Activated CD4-positive, alpha-beta T cell treated with anti-CD3 and anti-CD28 coated beads, Interleukin-2, amount 50 U/mL, for 16 hours (primary cell): ENCODE measurements at regions not wholly inside any gene's neighbourhood (a gene's known extent, or its start where the extent isn't known, plus 50 kb on each side); places are given as distances from the start of the nearest gene placed in this dataset.

Source experiments
- DNase-seq: peaks from one replicate; pipeline ENCODE4 v3.0.0-alpha.2; 2020

- DNase-seq = no peak
These were observed 173.7 kb downstream of the ZBTB18 start for GRCh38 chr1:244224487-244225430.

DNA sequence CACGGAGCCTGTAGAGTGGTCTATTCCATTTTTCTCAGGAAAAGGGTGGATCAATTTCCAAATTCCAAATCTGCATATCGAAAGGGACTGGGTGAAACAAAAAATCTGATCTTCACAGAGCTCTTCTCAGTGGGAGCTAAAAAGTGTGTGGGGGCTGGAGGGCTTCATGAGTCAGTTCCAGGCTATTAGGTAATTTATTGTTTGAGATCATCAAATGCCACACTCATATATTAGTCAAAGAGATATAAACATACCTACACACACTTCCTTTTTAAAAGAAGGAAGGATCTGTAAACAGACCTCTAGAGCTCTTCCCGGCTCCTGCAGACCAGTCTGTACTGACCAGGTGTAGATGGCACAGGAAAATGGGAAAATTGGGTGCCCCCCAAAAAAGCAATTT is 175.4 kb downstream of the ZBTB18 start:
- DNase-seq = no peak

DNA sequence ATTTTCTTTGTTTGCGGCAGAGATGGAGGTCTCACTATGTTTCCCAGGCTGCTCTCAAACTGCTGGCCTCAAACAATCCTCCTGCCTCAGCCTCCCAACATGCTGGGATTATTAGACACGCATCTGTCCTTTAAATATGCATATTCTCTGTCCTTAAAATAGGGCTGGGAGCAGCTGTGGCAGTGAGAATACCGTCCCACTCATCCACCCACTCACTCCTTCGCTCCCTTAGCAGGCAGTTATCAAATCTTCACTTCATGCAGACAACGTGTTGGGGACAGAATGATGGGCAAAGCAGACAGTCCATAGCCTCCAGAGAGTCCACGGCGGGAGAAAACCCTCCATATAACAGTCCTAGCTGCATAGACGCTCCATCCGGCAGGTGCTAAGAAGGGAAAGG is 179.4 kb downstream of the ZBTB18 start:
- no peak for DNase-seq

GRCh38 chr1:244231193-244231571 is 180.1 kb downstream of the ZBTB18 start:
- DNase-seq = no peak

GRCh38 chr1:244231572-244232315 is 180.7 kb downstream of the ZBTB18 start:
- no peak for DNase-seq

DNA sequence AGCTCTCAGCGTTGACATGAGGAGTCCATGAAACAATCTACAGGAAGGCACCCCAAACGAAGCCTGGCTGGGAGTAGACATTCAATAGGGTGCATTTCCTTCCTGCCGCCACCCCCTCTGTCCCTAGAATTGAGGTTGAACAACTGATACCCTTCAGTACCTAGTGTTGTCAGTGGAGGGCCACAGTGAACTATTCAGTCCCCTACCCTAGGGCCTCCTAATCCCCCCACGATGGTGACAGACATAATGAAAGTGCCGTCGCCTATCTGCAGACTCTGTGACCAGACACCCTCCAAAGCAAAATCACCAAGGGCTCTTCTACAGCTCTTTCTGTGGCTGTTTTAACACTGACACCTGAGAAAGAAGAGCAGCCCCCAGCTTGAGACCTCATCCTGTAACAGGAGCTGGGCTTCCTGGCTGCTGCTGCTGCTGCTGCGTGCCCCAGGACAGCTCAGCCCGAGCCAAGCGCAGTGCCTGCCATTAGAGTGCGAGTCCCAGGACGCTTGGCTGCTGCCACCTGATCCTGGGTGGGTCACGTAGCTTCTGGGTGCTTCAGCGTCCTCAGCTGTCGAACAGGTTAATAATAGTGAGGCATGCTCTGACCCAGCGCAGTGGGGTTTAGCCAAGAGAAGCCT is 183.0 kb downstream of the ZBTB18 start:
- DNase-seq = no peak

GRCh38 chr1:244235157-244235556 is 184.1 kb downstream of the ZBTB18 start:
- no peak for DNase-seq

GRCh38 chr1:244236101-244236500 is 185.0 kb downstream of the ZBTB18 start:
- no peak for DNase-seq

DNA sequence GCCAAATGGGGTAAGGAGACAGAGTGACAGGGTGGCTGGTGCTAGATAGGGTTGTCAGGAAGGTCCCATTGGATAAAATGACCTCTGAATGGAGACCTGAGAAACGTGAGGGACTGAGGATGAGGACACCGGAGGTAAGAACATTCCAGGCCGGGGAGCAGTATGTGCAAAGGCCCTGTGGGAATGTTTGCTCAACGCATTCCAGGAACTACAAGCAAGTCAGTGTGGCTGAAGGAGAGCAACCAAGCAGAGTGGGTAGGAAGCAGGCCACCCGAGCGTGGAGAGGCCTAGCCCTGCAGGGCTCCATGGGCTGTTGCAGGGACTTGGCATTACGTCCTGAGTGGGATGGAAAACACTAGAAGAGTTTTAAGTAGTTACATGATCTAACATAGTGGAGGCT is 185.6 kb downstream of the ZBTB18 start:
- DNase-seq = no peak

DNA sequence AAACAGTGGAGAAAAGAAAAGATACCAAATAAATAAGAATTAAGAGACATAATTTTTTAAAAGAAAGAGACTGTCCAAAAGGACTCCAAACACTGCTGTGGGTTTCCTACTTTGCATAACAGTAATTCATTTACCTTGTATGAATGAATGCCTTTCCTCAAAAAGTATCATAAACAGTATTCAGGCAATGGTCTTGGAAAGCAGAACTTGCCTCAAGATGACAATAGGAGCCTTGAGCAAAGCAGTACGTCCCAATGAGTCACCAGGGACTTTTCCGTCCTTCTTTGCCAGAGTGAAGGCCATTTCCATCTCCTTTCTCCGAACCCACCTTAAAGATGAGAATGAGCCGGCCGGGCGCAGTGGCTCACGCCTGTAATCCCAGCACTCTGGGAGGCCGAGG is 186.4 kb downstream of the ZBTB18 start:
- no peak for DNase-seq

GRCh38 chr1:244239261-244239770 is 188.2 kb downstream of the ZBTB18 start:
- no peak for DNase-seq

DNA sequence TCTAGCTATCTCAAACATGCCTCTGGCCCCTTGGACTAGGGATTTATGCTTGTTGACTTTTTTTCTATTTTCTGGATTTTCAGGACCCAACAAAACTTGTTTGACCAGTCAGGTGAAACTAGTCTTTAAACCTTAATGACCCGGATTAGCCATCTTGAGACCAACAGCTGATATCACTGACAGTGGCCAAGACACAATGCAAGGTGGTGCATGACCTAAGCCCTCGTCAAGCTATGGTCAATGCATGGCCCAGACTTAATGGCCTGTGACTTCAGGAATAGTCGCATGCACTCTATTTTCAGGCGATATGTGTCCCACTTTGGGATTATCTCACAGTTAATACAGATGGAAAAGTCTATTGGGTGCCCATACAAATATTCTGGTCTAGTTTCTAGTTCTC is 190.4 kb downstream of the ZBTB18 start:
- DNase-seq = no peak

DNA sequence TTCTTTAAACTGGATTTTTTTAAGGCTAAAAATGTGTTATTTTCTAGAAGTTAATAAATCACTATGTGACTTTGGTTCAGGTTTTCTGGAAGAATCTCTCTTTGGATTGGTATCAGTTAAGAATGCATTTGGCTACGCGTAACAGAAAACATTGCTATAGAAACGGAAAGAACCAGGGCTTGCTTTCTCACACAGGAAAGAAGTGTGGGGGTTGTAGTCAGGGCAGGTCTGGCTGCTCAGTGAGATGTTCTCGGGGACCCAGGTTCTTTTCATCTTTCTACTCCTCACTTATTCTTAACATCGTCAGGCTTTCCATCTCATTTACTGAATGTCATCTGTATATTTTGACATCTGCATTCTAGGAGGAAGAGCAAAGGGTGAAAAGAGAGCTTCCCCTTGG is 191.4 kb downstream of the ZBTB18 start:
- no peak for DNase-seq

GRCh38 chr1:244246334-244246733 is 195.3 kb downstream of the ZBTB18 start:
- no peak for DNase-seq

DNA sequence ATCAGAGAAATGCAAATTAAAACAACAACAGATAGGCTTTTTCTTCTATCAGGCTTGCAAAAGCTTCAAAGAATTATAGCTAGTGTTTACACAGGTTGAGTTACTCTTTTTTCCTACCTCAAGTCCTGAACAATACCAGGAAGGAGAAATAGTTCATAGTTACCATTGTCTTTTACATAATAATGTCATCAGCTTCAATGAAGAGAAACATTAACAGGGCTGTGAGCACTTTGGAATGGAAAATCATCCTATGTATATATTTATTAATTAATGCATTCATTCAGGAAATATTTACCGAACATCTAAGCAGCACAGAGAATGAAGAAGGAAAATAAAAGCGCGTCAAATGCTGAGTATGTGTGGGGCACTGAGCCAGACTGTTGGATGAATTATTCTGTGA is 197.3 kb downstream of the ZBTB18 start:
- no peak for DNase-seq

DNA sequence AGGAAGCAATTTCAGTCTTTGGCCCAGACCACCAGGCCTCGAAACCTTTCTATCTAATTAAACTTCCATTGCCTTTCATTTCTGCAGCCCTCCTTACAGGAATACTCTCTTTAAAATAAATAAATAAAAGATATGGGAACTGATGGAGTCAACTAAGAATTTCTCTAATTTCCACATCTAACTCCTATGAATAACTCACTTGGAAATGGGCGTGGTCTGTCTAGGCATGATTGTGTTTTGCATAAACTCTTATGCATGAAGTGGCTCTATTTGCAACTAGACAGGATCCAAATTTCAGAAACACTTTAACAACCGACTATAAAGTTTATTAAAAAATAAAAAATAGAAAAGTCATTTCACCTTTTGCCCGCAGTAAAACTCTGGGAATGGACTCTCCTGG is 199.5 kb downstream of the ADSS2 start:
- DNase-seq = no peak

GRCh38 chr1:244254467-244254866 is 197.2 kb downstream of the ADSS2 start:
- DNase-seq = no peak

GRCh38 chr1:244255426-244255965 is 196.2 kb downstream of the ADSS2 start:
- DNase-seq = no peak

DNA sequence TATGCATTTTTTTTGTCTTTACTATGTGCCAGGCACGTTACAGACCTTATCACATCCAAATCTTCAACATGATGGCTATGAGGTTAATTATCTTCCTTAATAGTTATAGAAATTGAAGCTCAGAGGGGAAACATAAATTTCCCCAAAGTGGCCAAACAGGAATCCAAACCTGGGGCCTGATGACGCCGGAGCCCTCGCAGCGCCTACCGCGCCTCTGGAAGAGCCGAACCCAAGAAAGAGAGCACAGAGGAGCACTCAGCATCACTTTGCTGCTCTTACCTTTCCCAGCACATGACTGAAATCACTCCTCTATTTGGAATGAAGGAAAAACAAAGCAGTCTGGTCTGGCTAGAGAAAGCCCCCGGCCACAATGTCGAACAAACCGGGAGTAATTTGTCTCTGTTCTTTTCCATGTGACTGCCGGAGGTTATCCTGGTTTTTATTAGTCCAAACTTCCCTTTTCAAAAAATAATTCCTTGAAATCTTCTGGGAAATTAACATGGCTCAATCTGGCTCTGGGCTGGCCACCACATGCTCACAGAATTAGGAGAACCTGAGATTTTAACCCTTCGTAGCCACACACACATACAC is 195.5 kb downstream of the ADSS2 start:
- DNase-seq = no peak

DNA sequence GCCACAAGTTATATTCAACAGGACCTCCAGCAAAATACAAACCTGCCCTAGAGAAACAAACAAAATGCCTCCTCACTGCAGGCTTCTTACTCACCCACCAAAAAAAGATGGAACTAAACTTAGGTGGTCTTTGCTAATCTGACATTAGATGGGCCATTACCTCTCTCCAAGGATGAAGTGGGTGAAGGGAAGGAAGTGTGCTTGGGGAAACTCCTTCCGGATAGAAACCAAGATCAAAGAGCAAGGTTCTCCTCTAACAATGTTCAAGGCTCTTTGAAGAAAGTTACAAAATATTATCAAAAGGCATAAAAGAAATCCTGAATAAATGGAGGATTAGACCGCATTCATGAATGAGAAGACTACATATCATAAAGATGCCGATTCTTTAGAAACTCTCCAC is 187.5 kb downstream of the ADSS2 start:
- no peak for DNase-seq

GRCh38 chr1:244265507-244265906 is 186.2 kb downstream of the ADSS2 start:
- no peak for DNase-seq

DNA sequence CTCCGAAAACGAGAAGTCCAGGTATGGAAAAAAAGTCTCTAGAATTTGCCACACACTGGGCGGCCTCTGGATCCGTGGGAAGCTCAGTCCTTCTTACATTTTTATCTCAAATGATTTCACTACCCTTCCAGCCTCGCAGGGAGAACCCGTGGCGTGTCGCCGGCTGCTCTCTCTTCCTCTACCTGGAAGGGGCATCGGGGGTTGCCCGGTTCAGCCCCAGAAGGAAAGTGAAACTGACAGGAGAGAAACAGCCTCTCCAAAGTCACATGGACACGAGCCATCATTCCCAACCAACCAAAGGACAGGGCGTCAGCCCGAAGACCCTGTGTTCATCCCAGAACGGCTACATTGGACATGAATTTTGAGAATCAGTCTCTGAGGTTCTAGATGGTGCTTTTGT is 182.5 kb downstream of the ADSS2 start:
- DNase-seq = no peak

GRCh38 chr1:244271004-244271403 is 180.7 kb downstream of the ADSS2 start:
- no peak for DNase-seq
